Superior temporal gyrus (tissue), 1 donor: ENCODE measurements at regions not wholly inside any gene's neighbourhood (a gene's known extent, or its start where the extent isn't known, plus 50 kb on each side); places are given as distances from the start of the nearest gene placed in this dataset.

Experiments used
- DNase-seq: peaks from one replicate; pipeline ENCODE4 v3.0.0-alpha.2; 2016; ENCODE audit errors: extremely low spot score

GRCh38 chr4:134019657-134020056 is 181.9 kb downstream of the PABPC4L start:
- DNase-seq: no peak

DNA sequence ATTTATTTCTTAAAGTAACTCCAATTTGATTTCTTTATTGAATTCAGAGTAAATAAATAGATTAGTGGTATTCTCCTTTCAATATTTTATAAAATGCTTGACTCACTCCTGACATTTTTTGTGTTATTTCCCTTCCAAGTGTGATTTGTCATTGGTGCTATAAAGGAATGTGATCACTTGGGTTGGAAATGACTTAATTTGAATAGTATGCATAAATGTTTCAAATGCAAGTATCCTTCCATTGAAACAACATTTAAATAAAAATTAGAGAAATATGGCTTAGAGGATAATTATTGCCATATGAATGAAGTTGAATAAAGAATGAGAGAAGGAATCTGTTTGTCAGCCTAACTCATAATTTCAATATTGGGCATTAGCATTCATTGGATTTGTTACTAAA is 182.7 kb downstream of the PABPC4L start:
- DNase-seq: no peak

- DNase-seq: no peak
These were observed 200.5 kb downstream of the PABPC4L start for GRCh38 chr4:134001057-134001456.

DNA sequence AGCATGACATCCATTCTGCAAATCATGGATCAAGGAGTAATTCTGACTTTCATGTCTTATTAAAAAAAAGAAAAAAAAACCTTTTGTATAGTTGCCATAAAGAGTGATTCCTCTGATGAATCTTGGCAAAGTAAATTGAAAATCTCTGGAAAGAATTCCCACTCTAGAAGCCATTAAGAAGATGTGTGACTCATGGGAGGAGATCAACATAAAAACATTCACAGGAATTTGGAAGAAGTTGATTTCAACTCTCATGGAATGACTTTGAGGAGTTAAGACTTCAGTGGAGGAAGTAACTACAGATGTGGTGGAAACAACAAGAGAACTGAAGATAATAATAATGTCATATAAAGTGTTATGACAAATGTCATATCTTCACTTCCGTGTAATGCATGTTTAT is 204.2 kb downstream of the PABPC4L start:
- no peak for DNase-seq

GRCh38 chr4:133996431-133997121 is 205.0 kb downstream of the PABPC4L start:
- no peak for DNase-seq

DNA sequence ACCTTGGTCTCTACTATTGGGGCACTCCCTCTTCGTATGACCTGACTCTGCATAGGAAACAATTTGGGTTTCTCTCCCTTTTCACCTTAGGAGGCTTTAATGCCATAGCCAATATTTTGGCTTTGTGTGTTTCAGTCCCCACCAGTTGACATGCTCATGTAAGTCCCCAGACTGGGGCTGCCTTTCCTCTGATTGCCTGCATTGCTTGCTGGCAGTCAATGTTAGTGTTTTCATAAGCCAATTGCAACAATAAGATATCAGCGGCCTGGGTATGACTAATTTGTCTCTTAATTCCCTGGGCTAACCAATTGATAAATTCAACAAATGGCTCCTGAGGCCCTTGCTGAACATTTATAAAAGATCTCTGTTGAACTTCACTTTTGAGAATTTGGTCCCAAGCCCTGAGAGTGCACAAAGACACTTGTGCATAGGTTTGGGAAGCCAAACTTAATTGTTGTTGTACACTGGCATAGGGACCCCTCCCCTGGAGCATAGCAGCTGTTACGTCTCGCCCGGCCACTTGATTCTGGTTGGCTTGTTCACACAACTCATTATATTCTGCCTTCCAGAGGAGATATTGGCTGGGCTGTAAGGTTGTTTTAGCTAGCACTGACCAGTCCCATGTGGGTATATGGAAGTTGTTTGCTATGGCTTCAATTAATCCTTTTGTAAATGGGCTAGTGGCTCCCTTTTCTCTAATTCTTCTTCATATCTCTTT is 206.2 kb downstream of the PABPC4L start:
- no peak for DNase-seq

- no peak for DNase-seq
These were observed 218.9 kb downstream of the PABPC4L start for GRCh38 chr4:133982533-133983224.

- no peak for DNase-seq
These were observed 220.3 kb downstream of the PABPC4L start for GRCh38 chr4:133981327-133981726.

GRCh38 chr4:133972586-133972985 is 229.0 kb downstream of the PABPC4L start:
- DNase-seq: no peak

GRCh38 chr4:133969202-133969848 is 232.3 kb downstream of the PABPC4L start:
- DNase-seq: no peak

DNA sequence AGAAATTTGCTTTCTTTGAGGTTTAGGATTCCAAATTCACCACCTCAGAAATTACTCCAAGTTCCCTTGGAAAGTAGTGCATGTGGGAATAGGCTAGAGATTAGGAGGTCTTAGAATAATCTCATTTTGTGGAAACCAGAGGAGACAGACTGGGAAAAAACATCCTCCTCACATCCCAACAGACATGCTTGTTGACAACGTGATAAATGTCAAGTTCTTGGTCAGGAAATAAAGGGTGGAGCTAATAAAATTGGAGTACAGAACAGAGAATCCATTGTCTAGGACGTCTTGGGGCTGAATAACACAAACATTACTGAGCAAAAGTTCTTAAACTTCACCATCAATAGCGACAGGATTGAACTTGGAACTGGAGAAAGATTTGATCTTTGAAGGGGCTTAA is 233.4 kb downstream of the PABPC4L start:
- DNase-seq: no peak

DNA sequence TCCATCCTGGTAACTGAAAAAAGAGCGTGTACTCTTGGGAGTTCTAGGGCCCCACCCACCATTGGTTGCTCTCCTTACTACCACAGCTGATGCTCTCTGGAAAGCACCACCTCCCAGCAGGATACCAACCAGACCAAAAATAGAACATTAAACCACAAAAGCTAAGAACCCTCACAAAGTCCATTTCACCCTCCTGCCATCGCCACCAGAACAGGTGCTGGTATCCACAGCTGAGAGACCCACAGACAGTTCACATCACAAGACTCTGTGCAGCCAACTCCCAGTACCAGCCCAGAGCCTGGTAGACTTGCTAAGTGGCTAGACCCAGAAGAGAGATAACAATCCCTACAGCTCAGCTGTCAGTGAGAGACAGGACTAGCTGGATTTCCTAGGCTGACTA is 240.6 kb downstream of the PABPC4L start:
- no peak for DNase-seq

- no peak for DNase-seq
These were observed 258.5 kb downstream of the PABPC4L start for GRCh38 chr4:133943081-133943480.

DNA sequence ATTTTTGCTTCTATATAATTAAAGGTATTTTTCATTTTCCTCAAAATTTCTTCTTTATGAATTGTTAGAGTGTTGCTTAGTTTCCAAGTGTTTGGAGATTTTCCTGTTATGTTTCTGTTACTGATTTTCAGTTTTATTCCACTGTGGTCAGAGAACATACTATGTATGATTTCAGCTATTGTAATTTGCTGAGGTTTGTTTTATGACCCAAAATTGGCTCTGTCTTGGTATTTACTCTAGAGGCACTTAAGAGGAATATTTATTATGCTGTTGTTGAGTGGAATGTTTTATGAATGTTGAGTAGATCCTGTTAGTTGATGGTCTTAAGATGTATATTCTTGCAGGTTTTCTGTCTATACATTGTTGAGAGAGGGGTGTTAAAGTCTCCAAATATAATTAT is 263.5 kb downstream of the PABPC4L start:
- DNase-seq: no peak

- DNase-seq: no peak
These were observed 271.9 kb downstream of the PABPC4L start for GRCh38 chr4:133929531-133930239.

DNA sequence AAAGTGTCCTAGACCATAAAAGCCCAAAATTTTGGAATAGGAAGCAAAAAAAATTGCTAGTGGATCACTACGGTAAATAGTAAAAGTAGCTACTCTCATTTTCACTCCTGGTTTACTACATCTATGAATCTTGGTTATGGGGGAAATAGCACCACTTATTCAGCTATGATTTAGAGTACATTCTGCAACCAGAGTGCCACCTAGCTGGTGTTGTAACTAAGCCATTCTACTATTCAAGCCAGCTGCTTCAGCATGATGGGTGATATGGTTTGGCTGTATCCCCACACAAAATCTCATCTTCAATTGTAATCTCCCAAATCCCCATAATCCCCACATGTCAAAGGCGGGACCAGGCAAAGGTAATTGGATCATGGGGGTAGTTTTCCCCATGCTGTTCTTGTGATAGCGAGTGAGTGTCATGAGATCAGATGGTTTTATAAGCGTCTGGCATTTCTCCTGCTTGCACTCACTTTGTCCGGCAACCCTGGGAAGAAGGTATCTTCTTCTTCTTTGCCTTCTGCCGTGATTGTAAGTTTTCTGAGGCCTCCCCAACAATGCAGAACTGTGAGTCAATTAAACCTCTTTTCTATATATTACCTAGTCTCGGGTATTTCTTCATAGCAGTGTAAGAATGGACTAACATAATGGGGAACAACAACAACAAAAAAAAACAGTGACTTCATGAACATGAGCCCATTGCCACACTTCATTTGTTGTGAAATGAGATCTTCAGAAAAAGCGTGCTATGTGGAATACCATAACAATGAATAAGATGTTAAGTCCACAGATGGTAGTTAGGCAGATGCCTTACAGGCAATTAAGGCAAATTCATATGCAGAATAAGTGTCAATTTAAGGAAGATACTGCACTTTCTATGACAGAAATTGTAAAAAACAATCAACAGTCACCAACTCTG is 280.1 kb downstream of the PABPC4L start:
- no peak for DNase-seq

DNA sequence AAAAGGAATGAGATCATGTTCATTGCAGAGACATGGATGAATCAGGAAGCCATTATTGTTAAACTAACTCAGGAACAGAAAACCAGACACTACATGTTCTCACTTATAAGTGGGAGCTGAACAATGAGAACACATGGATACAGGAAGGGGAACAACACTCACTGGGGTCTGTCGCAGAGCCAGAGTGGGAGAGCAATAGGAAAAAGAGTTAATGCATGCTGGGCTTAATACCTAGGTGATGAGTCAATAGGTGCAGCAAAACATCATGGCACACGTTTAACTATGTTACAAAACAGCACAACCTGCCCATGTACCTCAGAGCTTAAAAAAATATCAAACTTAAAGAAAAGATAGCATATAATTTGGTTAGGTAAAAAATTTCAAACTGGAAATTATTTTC is 281.4 kb downstream of the PABPC4L start:
- DNase-seq: no peak

DNA sequence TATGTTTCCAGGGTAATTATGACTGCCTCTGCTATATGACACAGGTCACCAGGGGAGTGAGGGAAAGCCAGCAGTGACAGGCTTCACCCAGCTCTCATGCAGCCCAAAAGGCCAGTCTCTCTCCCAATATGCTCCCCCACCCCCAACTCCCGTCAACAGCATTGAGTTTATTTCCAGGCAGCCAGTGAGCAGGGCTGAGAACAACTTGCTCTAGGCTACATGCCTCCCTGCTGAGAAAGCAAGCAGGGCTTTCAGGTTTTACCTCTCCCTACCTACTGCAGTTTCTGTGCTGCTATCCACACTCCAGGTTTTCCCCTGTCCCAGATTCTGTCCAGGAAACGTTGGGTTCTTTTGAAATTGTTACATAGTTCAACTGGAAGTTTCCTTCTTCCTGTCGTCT is 291.4 kb downstream of the PABPC4L start:
- no peak for DNase-seq

- no peak for DNase-seq
These were observed 298.6 kb downstream of the PABPC4L start for GRCh38 chr4:133903029-133903428.

- DNase-seq: no peak
These were observed 310.6 kb downstream of the PABPC4L start for GRCh38 chr4:133891011-133891410.

DNA sequence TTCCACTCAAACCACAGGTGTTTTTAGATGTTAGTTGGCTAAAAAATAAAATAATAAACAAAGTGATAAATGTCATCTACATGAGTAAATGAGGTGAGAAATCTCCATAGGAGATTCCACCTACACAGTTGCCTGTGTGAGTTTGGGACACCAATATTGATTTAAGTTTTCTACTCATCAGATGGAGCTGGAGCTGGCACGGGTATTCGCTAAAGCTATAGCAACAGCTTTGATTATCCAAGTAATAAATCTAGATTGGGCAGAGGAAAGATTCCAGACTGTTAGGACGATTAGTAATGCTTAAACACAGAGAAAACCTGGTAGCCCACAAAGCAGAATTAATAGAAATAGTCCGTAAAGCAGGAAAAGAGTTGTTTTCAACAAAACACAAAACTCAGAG is 313.9 kb downstream of the PABPC4L start:
- DNase-seq: no peak
